Esophagus squamous epithelium (tissue), 5 donors: ENCODE measurements at regions not wholly inside any gene's neighbourhood (a gene's known extent, or its start where the extent isn't known, plus 50 kb on each side); places are given as distances from the start of the nearest gene placed in this dataset.

Source experiments
- DNase-seq: peaks from one replicate; lab custom pipeline; 2025; lab: John Stamatoyannopoulos, UW
- H3K27ac ChIP-seq, 4 donors: fragments of 200-600 bp; sonication (generic); one replicate each; pipeline ENCODE4 v1.5.1; 2016 to 2019; ENCODE audit warnings: mild to moderate bottlenecking in 1 of 4
- H3K27me3 ChIP-seq, 4 donors: fragments of 200-600 bp; sonication (generic); 1 replicate in 3 of 4; 2 replicates in 1 of 4; pipeline versions ENCODE4 v1.5.1 to v1.6.0; 2017 to 2021; ENCODE audit warnings: antibody characterized with exemption in 1 of 4
- H3K36me3 ChIP-seq, 3 donors: fragments of 200-600 bp; sonication (generic); one replicate each; pipeline ENCODE4 v1.5.1; 2016 to 2019
- H3K4me1 ChIP-seq, 3 donors: fragments of 200-600 bp; sonication (generic); one replicate each; pipeline ENCODE4 v1.5.1; 2017 to 2019
- H3K4me3 ChIP-seq, 4 donors: fragments of 200-600 bp; sonication (generic); 1 replicate in 3 of 4; 2 replicates in 1 of 4; pipeline ENCODE4 v1.5.1; 2016 to 2019; ENCODE audit warnings: mild to moderate bottlenecking in 2 of 4, moderate library complexity in 1 of 4
- H3K9me3 ChIP-seq, 3 donors: fragments of 200-600 bp; sonication (generic); one replicate each; pipeline ENCODE4 v1.5.1; 2016 to 2019
- POLR2A ChIP-seq, 4 donors: fragments of 450-650 bp; IDR thresholded peaks; one replicate each; pipeline ENCODE4 v1.6.1; 2017; ENCODE audit warnings: antibody characterized with exemption in 4 of 4, mild to moderate bottlenecking in 4 of 4, moderate library complexity in 3 of 4
- WGBS, 2 donors: methylation state at CpG; one replicate each; pipeline ENCODE4 v1.1.5; 2018; 5-methylcytosine and 5-hydroxymethylcytosine counted together
- intact Hi-C: fragments of 100-400 bp; cut with DNase I; formaldehyde crosslinking; loops from one replicate; pipeline ENCODE4 v1.15.0; 2022
- TF ChIP-seq, protein P1 (sequence below), 6 experiments: fragments of 450-650 bp in 4 of 6; fragments of 200-600 bp in 2 of 6; sonication (generic) in 2 of 6; IDR thresholded peaks; one replicate each; pipeline ENCODE4 v1.5.1; 2016 to 2019; ENCODE audit warnings: antibody characterized with exemption in 6 of 6, mild to moderate bottlenecking in 4 of 6, moderate library complexity in 4 of 6
- donor health status: DM: yes; HTN: yes; CAD: no.

DNA sequence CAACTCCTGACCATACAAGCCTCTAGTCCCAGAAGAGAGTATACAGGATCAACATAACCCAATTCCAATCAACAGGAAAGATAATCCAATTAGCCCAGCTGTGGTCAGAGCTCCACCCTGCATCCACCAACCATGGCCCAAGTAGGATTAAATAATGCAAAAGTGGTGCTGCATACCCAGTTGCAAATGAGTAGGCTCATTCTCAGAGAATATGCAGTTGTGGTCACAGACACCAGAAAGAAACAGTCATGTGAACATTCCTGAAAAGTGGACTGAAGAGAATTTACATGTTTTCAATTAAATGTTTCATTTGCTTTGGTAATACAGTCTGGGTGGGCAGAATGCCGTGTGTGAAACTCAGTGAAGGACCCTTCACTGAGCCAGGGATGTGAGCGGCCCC is 167.2 kb upstream of the BMP4 start:
- Histone ChIP-seq H3K27me3 (no peaks in the 10 kb centered on the region), H3K4me1 (no peaks in the 10 kb centered on the region), H3K4me3 (no peak overlapping the region), H3K27ac (no peak overlapping the region), H3K9me3 (no peaks in the 10 kb centered on the region), H3K36me3 (no peaks in the 10 kb centered on the region)
- intact Hi-C loops: no loop called here
- 82 to 88% methylated on average over 2 of the region's 2 CpGs for whole genome bisulfite sequencing, 2 donors
- no peak for DNase-seq
- no peak for TF ChIP-seq POLR2A (IDR thresholded peaks at IDR 0.05)
- TF ChIP-seq, protein P1, sequence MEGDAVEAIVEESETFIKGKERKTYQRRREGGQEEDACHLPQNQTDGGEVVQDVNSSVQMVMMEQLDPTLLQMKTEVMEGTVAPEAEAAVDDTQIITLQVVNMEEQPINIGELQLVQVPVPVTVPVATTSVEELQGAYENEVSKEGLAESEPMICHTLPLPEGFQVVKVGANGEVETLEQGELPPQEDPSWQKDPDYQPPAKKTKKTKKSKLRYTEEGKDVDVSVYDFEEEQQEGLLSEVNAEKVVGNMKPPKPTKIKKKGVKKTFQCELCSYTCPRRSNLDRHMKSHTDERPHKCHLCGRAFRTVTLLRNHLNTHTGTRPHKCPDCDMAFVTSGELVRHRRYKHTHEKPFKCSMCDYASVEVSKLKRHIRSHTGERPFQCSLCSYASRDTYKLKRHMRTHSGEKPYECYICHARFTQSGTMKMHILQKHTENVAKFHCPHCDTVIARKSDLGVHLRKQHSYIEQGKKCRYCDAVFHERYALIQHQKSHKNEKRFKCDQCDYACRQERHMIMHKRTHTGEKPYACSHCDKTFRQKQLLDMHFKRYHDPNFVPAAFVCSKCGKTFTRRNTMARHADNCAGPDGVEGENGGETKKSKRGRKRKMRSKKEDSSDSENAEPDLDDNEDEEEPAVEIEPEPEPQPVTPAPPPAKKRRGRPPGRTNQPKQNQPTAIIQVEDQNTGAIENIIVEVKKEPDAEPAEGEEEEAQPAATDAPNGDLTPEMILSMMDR (IDR thresholded peaks at IDR 0.05): no peak

GRCh38 chr14:54125109-54125508 is 168.5 kb upstream of the BMP4 start:
- no peak for DNase-seq
- no peak overlapping the region for H3K4me3 ChIP-seq
- no peaks in the 10 kb centered on the region for H3K4me1 ChIP-seq
- 89 to 92% methylated on average over 3 of the region's 3 CpGs for WGBS, 2 donors
- TF ChIP-seq, protein P1 (IDR thresholded peaks at IDR 0.05): no peak
- TF ChIP-seq POLR2A (IDR thresholded peaks at IDR 0.05): no peak
- H3K27me3 ChIP-seq: no peaks in the 10 kb centered on the region
- H3K27ac ChIP-seq: no peak overlapping the region
- intact Hi-C loops: no loop called here
- H3K36me3 ChIP-seq: no peaks in the 10 kb centered on the region
- no peaks in the 10 kb centered on the region for H3K9me3 ChIP-seq

DNA sequence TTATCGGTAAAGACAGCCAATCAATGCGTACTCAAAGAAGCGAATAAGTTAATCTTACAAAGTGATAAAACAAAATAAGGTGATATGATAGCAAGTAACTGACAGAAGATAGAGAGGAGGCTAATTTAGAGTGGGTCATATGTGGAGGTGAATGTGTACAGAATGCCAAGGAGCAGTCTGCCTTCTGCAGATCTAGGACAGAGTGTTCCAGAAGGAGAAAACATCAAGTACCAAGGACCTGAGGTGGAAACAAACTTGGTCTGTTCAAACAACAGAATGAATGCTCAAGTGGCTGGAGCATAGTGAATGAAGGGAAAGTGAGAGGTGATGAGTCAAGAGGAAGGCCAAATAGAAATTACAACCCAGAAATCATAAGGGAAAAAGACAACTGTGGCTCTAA is 170.3 kb upstream of the BMP4 start:
- no peaks in the 10 kb centered on the region for H3K36me3 ChIP-seq
- TF ChIP-seq POLR2A (IDR thresholded peaks at IDR 0.05): no peak
- TF ChIP-seq, protein P1 (IDR thresholded peaks at IDR 0.05): no peak
- H3K4me3 ChIP-seq: no peak overlapping the region
- no peaks in the 10 kb centered on the region for H3K9me3 ChIP-seq
- H3K27me3 ChIP-seq: no peaks in the 10 kb centered on the region
- WGBS, 2 donors: 95 to 100% methylated on average over 3 of the region's 3 CpGs
- no peak for DNase-seq
- H3K27ac ChIP-seq: no peak overlapping the region
- intact Hi-C loops: no loop called here
- no peaks in the 10 kb centered on the region for H3K4me1 ChIP-seq

- intact Hi-C loops: no loop called here
- DNase-seq: no peak
- H3K36me3 ChIP-seq: no peaks in the 10 kb centered on the region
- no peak overlapping the region for H3K4me3 ChIP-seq
- TF ChIP-seq, protein P1 (IDR thresholded peaks at IDR 0.05): no peak
- no peak for TF ChIP-seq POLR2A (IDR thresholded peaks at IDR 0.05)
- WGBS, 2 donors: 47 to 59% methylated on average over 2 of the region's 2 CpGs
- no peaks in the 10 kb centered on the region for H3K4me1 ChIP-seq
- H3K9me3 ChIP-seq: no peaks in the 10 kb centered on the region
- no peak overlapping the region for H3K27ac ChIP-seq
- no peaks in the 10 kb centered on the region for H3K27me3 ChIP-seq
These were observed 170.9 kb upstream of the BMP4 start for GRCh38 chr14:54127526-54127925.

- no peak for DNase-seq
- no peak for TF ChIP-seq POLR2A (IDR thresholded peaks at IDR 0.05)
- TF ChIP-seq, protein P1 (IDR thresholded peaks at IDR 0.05): no peak
- Histone ChIP-seq H3K27ac (no peak overlapping the region), H3K27me3 (no peaks in the 10 kb centered on the region), H3K4me3 (no peak overlapping the region), H3K9me3 (no peaks in the 10 kb centered on the region), H3K36me3 (no peaks in the 10 kb centered on the region), H3K4me1 (no peaks in the 10 kb centered on the region)
- WGBS, 2 donors: 72 to 77% methylated on average over 5 of the region's 5 CpGs
- intact Hi-C loops: no loop called here
These were observed 173.4 kb upstream of the BMP4 start for GRCh38 chr14:54129850-54130640.
